HUES64 (cell line): ENCODE measurements at regions not wholly inside any gene's neighbourhood (a gene's known extent, or its start where the extent isn't known, plus 50 kb on each side); places are given as distances from the start of the nearest gene placed in this dataset.

Source experiments
- H3K27ac ChIP-seq: 2 replicates; pipeline ENCODE4 v1.7.0; 2013; ENCODE audit warnings: low read depth, low read length, inconsistent platforms
- H3K27me3 ChIP-seq: 2 replicates; pipeline ENCODE4 v1.6.1; 2013; ENCODE audit warnings: mild to moderate bottlenecking, low read length; ENCODE audit not compliant: insufficient read depth
- H3K36me3 ChIP-seq: 2 replicates; pipeline ENCODE4 v1.6.1; 2013; ENCODE audit warnings: mild to moderate bottlenecking, low read length; ENCODE audit not compliant: insufficient read depth
- H3K4me1 ChIP-seq: 2 replicates; pipeline ENCODE4 v1.6.1; 2013; ENCODE audit warnings: mild to moderate bottlenecking, low read length, moderate library complexity; ENCODE audit not compliant: insufficient read depth
- H3K4me3 ChIP-seq: 2 replicates; pipeline ENCODE4 v1.5.1; 2013; ENCODE audit warnings: mild to moderate bottlenecking, low read length, moderate library complexity
- H3K9ac ChIP-seq: 2 replicates; pipeline ENCODE4 v1.6.1; 2013; ENCODE audit warnings: mild to moderate bottlenecking, low read depth, low read length
- H3K9me3 ChIP-seq: 2 replicates; pipeline ENCODE4 v1.6.1; 2013; ENCODE audit warnings: low read depth, low read length; ENCODE audit not compliant: insufficient read depth
- WGBS: fragments of 150-250, 120-280 bp; methylation state at CpG from one replicate; pipeline ENCODE4 v1.1.7; 2013; ENCODE audit warnings: missing lambda C conversion rate; 5-methylcytosine and 5-hydroxymethylcytosine counted together

DNA sequence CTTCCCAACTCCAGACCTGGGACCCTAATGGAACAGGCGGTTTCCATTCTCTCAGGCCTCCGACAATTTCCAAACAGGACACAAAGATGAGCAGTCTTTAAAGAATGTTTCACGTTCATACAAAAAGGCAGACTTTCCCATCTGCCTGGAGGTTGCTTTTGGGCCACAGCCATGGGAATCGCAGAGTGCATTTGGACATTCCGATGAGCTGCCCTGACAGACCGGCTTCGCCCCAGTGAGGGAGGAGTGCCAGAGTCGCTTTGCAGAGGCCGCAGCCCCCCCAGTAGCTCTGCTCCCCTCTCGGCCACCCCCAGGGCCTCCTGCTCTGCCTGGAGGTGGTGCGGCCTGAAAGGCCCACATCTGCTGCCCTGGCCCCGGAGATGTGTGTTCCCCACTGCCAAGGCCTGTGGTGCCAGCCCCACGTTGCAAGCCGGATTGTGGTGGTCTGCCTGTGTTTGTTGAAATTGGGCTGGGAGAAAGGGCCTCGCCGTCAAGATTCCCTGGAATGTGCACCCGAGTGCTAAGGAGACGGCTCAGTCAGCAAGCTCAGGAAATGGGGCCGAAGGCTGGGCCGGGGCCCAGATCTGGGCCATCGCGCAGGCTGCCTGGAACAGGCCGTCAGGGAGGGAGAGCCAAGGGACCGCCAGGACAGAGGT, 89.8 kb downstream of the C16orf95 start:
- no peak overlapping the region for H3K27ac ChIP-seq
- H3K4me3 ChIP-seq: no peak overlapping the region
- H3K36me3 ChIP-seq: no peaks in the 10 kb centered on the region
- H3K4me1 ChIP-seq: 0 out of 2 replicates have a peak, but pooled peaks cover 4% of the 10 kb centered on the region
- WGBS: 91% methylated on average over 24 of the region's 24 CpGs
- H3K9ac ChIP-seq: no peak overlapping the region
- no peaks in the 10 kb centered on the region for H3K9me3 ChIP-seq
- H3K27me3 ChIP-seq: no peaks in the 10 kb centered on the region

DNA sequence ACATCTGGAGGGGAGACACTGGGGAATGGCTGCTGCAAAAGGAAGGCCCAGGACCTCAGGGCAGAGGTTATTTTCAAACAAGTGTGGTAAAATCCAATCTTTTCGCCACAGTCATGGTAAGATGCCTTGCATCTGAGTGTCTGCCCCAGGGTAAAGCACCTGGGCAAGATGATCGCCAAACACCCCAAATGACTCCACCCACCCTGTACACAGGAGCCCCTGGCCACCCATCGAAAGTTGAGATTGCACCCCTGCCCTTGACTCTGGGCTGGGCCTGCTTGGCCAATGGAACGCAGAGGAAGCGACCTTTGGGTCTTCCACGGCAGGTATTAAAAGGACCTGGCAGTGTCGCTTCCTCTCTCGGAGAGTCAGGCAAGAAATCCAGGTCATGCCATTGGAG, 88.8 kb downstream of the C16orf95 start:
- 94% methylated on average over 8 of the region's 8 CpGs for WGBS
- no peaks in the 10 kb centered on the region for H3K9me3 ChIP-seq
- H3K4me1 ChIP-seq: 0 out of 2 replicates have a peak, but pooled peaks cover 4% of the 10 kb centered on the region
- no peak overlapping the region for H3K27ac ChIP-seq
- no peak overlapping the region for H3K9ac ChIP-seq
- no peak overlapping the region for H3K4me3 ChIP-seq
- H3K27me3 ChIP-seq: no peaks in the 10 kb centered on the region
- no peaks in the 10 kb centered on the region for H3K36me3 ChIP-seq

DNA sequence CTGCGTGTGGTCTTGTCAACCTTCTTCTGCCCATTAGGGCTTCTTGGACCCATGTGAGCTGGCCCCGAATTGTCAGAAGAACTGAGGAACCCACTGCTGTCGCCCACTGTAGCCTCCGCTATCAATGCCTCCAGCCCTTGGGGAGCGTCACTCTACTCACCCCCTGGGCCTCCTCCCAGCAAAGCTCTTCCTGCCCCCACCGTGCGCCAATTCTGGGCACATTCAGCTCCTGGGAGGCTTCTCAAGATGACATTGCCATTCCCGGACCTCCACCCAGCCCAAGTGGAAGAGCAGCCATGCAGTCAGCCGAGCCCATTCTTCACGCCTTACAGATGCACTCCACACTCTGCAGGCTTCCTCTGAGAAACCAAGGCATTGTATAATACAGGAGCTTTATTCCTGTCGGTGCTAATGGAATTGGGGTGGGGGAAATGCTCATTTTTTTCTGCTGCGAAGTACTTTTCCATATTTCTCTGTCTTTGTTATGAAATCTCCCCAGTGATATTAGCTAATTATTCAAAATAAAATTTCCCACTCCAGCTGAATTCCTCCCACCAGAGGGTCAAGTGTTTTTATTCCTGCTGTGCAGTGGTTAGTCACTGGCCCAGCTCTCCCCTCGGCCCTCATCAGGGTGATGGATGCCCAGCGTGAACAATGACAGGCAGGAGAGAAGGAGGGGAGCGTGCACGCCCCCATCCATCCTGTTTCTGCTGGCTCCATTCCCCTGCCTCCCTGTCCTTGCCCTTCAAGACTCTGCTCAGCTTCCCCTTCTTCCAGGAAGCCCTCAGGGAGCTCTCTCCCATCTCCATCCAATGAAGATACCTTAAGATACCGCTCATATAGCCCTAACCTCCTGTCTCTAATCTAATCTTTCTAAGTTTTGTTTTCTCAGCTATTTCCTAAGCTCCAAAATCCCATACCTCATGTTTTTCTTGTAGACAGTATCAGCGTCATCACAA, 87.7 kb downstream of the C16orf95 start:
- H3K27me3 ChIP-seq: no peaks in the 10 kb centered on the region
- no peak overlapping the region for H3K4me3 ChIP-seq
- no peaks in the 10 kb centered on the region for H3K9me3 ChIP-seq
- WGBS: 92% methylated on average over 16 of the region's 18 CpGs
- 0 out of 2 replicates have a peak, but pooled peaks cover 4% of the 10 kb centered on the region for H3K4me1 ChIP-seq
- no peaks in the 10 kb centered on the region for H3K36me3 ChIP-seq
- no peak overlapping the region for H3K9ac ChIP-seq
- no peak overlapping the region for H3K27ac ChIP-seq

DNA sequence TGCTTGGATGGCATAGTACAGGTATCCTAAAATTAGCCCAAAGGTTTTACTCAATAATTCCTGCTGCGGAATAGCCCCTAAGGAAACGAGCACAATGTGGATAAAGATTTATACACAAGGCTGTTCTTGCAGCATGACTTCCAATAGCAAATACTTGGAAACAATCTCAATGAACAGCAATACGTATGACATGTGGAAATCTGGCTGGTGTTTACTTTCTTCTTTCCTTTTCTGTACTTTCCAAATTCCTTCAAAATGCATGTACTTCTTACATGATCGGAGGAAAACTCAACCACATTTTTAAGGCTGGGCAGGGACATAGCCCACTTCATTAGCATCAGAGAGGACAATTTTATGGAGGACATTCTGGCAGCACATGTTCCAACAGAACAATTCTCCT, 86.6 kb downstream of the C16orf95 start:
- WGBS: 94% methylated on average over 4 of the region's 4 CpGs
- H3K4me1 ChIP-seq: 0 out of 2 replicates have a peak, but pooled peaks cover 4% of the 10 kb centered on the region

DNA sequence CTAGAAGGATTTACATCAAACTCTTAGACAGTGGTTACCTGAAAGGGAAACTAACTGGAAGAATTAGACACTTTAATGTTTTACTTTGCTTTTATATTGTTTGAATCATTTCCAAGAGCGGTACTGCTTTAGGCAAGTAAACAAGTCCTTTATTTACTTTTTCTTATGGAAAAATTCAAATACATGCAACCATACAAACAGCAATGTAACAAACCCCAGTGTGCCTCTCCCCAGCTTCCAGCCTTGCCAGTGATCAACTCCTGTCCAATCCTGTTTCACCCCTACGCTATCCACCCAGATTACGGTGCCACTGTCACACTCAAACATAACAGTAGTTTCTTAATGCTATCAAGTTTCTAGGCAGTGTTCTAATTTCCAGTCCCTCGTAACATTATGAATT, 85.9 kb downstream of the C16orf95 start:
- WGBS: 99% methylated on average over 4 of the region's 4 CpGs
- Histone ChIP-seq H3K4me1 (0 out of 2 replicates have a peak, but pooled peaks cover 4% of the 10 kb centered on the region), H3K9me3 (no peaks in the 10 kb centered on the region)

More for the DNA sequence above, 86.6 kb downstream of the C16orf95 start:
- H3K36me3 ChIP-seq: no peaks in the 10 kb centered on the region
- no peaks in the 10 kb centered on the region for H3K27me3 ChIP-seq
- H3K9me3 ChIP-seq: no peaks in the 10 kb centered on the region
- no peak overlapping the region for H3K9ac ChIP-seq
- no peak overlapping the region for H3K27ac ChIP-seq
- H3K4me3 ChIP-seq: no peak overlapping the region

DNA sequence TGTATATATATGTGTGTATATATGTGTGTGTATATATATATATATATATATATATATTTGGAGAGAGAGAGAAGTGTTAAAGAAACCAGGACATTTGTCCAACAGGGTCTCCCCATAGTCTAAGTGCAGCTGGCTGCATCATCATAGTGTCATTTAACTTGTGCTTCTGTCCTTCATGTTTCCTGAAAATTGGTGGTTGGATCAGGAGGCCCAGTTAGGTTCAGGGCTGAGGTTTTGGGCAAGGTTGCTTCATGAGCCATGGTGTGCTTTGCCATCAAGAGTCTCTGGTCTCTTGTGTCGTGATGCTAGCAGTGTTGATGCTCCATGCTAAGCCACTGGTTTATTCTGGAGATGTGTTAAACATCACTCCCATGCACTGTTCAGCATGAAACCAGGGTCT, 85.3 kb downstream of the C16orf95 start:
- Histone ChIP-seq H3K36me3 (no peaks in the 10 kb centered on the region), H3K4me3 (no peak overlapping the region), H3K9me3 (no peaks in the 10 kb centered on the region), H3K27ac (no peak overlapping the region), H3K27me3 (no peaks in the 10 kb centered on the region), H3K4me1 (0 out of 2 replicates have a peak, but pooled peaks cover 4% of the 10 kb centered on the region), H3K9ac (no peak overlapping the region)
- 100% methylated on average over 1 of the region's 1 CpG for WGBS

More for the DNA sequence above, 85.9 kb downstream of the C16orf95 start:
- Histone ChIP-seq H3K4me3 (no peak overlapping the region), H3K27me3 (no peaks in the 10 kb centered on the region), H3K27ac (no peak overlapping the region), H3K9ac (no peak overlapping the region), H3K36me3 (no peaks in the 10 kb centered on the region)

DNA sequence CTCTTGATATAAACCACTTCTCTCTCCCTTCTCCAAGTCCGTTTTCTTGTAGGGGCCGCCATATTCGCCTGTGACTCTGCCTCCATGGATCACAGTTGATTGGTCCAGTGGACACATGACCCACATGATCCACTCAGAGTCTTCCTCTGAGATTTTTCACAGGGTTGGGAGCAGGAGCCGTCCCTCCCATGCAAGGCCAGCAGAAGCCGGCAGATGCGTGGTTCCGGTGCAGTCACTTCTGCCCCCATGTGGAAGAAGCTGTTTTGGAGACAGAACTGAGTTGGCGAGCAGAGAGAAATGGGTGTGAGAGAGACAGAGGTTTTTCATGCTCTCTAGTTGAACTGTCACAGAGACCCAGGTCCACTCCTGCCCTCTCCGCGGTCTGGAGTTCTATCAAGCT, 83.3 kb downstream of the C16orf95 start:
- Histone ChIP-seq H3K9me3 (no peaks in the 10 kb centered on the region), H3K4me3 (no peak overlapping the region), H3K27me3 (no peaks in the 10 kb centered on the region), H3K9ac (no peak overlapping the region), H3K36me3 (no peaks in the 10 kb centered on the region), H3K27ac (no peak overlapping the region), H3K4me1 (no peaks in the 10 kb centered on the region)
- 71% methylated on average over 10 of the region's 10 CpGs for WGBS

DNA sequence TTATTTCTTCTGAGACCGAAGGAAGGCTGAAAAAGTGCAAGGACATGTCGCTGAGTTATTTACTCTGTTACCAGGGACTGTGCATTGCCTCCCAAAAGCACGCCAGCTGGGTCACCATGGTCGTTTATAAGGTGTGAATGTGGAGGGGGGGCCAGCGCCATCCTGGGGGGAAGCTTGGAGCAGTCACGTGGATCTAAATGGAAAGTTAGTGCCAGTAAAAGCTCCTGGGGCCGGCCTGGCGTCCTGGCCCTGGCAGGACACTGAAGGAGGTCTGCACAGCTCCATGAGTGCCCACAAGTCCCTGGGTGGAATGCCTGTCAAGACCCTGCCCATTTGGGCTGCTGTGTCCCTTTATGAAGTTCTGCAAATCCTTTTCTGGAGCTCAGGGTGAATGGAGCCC, 82.6 kb downstream of the C16orf95 start:
- Histone ChIP-seq H3K27ac (no peak overlapping the region), H3K4me3 (no peak overlapping the region), H3K9me3 (no peaks in the 10 kb centered on the region), H3K27me3 (no peaks in the 10 kb centered on the region), H3K36me3 (no peaks in the 10 kb centered on the region), H3K9ac (no peak overlapping the region), H3K4me1 (peaks cover 5% of the 10 kb centered on the region; the same call in 1 of the 2 replicates)
- 77% methylated on average over 8 of the region's 8 CpGs for WGBS

DNA sequence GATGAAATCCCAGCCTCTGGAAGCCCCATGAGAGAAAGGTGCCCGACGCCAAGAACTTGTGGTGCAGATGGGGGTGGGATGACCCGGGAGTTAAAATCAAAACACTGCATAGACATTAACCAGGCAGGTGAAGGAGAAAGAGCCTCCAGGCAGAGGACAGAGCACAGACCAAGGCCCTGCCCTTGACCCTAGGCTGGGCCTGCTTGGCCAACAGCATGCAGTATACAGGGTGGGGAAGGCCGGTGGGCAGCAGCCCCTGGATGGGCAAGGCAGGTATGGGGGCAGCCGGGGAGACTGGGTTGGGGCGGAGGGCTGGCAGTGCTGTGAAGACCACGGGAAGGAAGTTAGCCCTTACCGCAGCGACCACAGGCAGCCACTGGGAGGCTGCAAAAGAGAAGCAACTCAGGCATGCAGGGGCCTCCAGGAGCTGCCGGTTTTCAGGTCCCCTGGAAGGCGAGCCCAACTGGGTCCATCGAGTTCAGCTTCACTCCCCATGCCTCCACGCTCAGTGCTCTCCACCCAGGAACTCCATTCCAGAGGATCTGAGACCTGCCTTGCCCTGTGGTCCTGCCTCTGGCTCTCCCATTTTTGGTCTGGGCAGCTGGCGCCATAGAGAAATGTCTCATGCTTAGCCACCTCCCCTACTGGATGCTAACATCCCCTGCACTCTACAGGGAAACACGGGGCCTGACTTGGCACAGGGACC, 81.2 kb downstream of the C16orf95 start:
- no peaks in the 10 kb centered on the region for H3K9me3 ChIP-seq
- H3K27me3 ChIP-seq: no peaks in the 10 kb centered on the region
- no peak overlapping the region for H3K27ac ChIP-seq
- H3K36me3 ChIP-seq: no peaks in the 10 kb centered on the region
- H3K4me1 ChIP-seq: peaks cover 7% of the 10 kb centered on the region; the same call in 1 of the 2 replicates
- H3K4me3 ChIP-seq: no peak overlapping the region
- no peak overlapping the region for H3K9ac ChIP-seq
- WGBS: 75% methylated on average over 15 of the region's 15 CpGs

DNA sequence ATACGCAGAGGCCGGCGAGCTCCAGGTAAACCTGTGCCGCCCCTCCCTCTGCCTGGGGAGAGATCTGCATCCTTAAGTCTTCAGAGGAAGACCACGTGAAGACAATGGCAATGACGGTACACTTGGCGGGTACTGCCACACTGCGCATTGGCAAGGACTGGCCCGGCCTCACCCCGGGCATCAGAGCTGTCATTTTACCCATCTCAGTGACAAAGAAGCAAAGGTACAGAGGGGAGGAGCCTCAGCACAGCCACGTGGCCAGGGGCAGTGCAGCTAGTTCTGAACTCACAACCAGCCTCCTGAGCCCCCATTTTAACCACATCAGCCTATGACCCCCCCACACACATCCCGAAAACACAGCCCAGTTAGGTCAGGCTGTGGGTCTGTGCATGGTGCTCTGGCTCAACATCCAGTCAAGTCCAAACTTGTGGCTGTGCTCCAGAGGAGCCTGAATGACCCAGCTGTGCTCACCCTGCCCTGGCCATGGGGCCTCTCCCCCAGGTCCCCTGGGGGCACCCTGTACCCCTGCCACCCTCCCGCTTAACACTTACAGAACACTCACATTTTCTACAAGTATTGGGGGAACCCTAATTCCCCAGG, 80.6 kb downstream of the C16orf95 start:
- H3K36me3 ChIP-seq: no peaks in the 10 kb centered on the region
- H3K4me3 ChIP-seq: no peak overlapping the region
- 93% methylated on average over 13 of the region's 13 CpGs for WGBS
- no peaks in the 10 kb centered on the region for H3K27me3 ChIP-seq
- H3K4me1 ChIP-seq: peaks cover 7% of the 10 kb centered on the region; the same call in 1 of the 2 replicates
- no peak overlapping the region for H3K27ac ChIP-seq
- no peaks in the 10 kb centered on the region for H3K9me3 ChIP-seq
- no peak overlapping the region for H3K9ac ChIP-seq
